ENCODE measurements at regions not wholly inside any gene's neighbourhood (a gene's known extent, or its start where the extent isn't known, plus 50 kb on each side); places are given as distances from the start of the nearest gene placed in this dataset.
"Not testable (repeated sequence)": the region's sequence is repeated elsewhere in the genome, so short reads cannot be mapped to it uniquely, and the experiment has no call there.

DNA sequence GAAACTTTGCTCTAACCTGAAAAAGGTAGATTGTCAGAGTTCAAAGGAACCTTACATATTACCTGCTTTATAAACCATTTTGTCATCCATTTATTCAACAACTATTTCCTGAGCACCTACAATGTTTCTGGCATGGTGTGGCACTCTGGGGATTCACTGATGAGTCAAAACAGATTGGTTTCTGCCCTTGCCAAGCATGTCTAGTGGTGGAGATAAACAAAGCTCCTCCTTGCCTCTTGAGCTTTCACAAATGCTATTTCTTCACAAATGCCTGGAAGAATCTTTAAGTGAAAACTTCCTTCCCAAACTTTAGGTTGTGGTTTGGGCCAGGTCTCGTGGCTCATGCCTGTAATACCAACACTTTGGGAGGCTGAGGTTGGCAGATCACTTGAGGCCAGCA, 85.1 kb upstream of the RELN start:
- TF ChIP-seq, protein P1, sequence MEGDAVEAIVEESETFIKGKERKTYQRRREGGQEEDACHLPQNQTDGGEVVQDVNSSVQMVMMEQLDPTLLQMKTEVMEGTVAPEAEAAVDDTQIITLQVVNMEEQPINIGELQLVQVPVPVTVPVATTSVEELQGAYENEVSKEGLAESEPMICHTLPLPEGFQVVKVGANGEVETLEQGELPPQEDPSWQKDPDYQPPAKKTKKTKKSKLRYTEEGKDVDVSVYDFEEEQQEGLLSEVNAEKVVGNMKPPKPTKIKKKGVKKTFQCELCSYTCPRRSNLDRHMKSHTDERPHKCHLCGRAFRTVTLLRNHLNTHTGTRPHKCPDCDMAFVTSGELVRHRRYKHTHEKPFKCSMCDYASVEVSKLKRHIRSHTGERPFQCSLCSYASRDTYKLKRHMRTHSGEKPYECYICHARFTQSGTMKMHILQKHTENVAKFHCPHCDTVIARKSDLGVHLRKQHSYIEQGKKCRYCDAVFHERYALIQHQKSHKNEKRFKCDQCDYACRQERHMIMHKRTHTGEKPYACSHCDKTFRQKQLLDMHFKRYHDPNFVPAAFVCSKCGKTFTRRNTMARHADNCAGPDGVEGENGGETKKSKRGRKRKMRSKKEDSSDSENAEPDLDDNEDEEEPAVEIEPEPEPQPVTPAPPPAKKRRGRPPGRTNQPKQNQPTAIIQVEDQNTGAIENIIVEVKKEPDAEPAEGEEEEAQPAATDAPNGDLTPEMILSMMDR (conservative IDR thresholded peaks at IDR 0.05; ENCODE audit: low read depth, low read length), result no peak
- no peak overlapping the region for H3K4me3 ChIP-seq (ENCODE audit: low read depth, low read length)
- DNase-seq (ENCODE audit: low read depth), result no peak

DNA sequence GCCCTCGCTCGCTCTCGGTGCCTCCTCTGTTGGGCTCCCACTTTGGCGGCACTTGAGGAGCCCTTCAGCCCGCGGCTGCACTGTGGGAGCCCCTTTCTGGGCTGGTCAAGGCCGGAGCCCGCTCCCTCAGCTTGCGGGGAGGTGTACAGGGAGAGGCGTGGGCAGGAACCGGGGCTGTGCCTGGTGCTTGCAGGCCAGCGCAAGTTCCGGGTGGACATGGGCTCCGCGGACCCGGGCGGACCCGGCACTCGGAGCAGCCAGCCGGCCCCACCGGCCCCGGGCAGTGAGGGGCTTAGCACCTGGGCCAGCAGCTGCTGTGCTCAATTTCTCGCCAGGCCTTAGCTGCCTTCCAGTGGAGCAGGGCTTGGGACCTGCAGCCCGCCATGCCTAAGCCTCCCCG, 82.2 kb upstream of the RELN start:
- not testable (repeated sequence) for DNase-seq (ENCODE audit: low read depth); H3K4me3 ChIP-seq (ENCODE audit: low read depth, low read length)

DNA sequence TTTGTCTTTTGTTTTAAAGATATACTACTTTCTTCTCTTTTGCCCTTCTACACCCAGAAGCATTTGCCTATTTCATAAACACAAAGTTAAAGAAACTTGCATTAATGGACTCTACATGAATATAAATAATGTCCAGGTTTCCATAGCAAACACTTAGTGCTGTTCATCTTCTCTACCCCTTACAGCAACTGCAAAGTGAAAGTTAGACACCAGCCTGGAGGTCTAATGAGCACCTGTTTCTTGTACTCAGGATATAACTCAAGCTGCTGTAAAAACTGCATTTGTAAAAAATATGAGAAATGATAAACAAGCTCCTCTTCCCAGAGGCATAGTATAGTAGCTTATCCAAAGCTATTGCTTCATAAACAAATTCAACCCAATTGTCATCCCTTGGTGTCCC, 76.0 kb upstream of the RELN start:
- DNase-seq (ENCODE audit: low read depth), result no peak
- no peak overlapping the region for H3K4me3 ChIP-seq (ENCODE audit: low read depth, low read length)
- TF ChIP-seq, protein P1 (conservative IDR thresholded peaks at IDR 0.05; ENCODE audit: low read depth, low read length), result no peak

DNA sequence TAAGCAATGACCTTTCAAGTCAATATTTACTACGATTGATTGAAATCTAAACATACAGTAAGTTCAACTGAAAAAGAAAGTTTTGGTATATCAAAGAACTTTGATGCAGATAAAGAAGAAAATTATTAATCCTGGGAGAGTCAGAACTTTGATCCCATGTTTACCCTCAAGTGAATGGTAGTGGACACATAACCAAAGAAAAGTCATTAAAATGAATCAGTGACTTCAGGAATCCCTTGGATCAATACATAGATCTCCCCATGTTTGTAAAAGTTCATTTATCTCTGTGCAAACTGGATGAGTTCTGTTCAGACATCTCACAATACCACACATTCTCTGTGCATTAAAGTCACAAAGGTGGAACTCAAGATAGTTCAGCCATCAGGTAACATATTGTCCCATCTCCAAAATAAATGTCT, 75.5 kb upstream of the RELN start:
- TF ChIP-seq, protein P1 (conservative IDR thresholded peaks at IDR 0.05; ENCODE audit: low read depth, low read length), result no peak
- DNase-seq (ENCODE audit: low read depth), result no peak
- no peak overlapping the region for H3K4me3 ChIP-seq (ENCODE audit: low read depth, low read length)

DNA sequence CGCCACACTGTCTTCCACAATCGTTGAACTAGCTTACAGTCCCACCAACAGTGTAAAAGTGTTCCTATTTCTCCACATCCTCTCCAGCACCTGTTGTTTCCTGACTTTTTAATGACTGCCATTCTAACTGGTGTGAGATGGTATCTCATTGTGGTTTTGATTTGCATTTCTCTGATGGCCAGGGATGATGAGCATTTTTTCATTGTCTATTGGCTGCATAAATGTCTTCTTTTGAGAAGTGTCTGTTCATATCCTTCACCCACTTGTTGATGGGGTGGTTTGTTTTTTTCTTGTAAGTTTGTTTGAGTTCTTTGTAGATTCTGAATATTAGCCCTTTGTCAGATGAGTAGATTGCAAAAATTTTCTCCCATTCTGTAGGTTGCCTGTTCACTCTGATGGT, 74.3 kb upstream of the RELN start:
- not testable (repeated sequence) for H3K4me3 ChIP-seq (ENCODE audit: low read depth, low read length)

DNA sequence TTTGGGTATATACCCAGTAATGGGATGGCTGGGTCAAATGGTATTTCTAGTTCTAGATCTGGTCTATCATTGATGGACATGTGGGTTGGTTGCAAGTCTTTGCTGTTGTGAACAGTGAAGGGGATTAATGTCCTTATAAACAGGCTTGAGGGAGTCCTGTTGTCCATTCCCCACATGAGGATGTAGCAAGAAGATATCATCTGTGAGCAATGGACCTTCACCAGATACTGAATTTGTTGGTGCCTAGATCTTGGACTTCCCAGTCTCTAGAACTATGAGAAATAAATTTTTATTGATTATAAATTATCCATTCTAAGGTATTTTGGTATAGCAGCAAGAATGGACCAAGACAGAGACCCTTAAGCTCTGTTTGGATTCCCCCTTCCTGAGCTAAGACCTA, 72.2 kb upstream of the RELN start:
- no peak overlapping the region for H3K4me3 ChIP-seq (ENCODE audit: low read depth, low read length)
- TF ChIP-seq, protein P1 (conservative IDR thresholded peaks at IDR 0.05; ENCODE audit: low read depth, low read length), result no peak

More for the DNA sequence above, 74.3 kb upstream of the RELN start:
- DNase-seq (ENCODE audit: low read depth), result not testable (repeated sequence)

DNA sequence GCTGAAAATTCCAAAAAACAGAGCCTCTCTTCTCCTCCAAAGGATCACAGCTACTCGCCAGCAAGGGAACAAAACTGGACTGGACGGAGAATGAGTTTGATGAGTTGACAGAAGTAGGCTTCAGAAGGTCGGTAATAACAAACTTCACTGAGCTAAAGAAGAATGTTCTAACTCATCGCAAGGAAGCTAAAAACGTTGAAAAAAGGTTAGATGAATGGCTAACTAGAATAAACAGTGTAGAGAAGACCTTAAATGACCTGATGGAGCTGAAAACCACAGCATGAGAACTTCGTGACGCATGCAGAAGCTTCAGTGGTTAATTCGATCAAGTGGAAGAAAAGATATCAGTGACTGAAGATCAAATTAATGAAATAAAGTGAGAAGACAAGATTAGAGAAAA, 70.4 kb upstream of the RELN start:
- H3K4me3 ChIP-seq (ENCODE audit: low read depth, low read length), result not testable (repeated sequence)
- peak; percentile 9 for DNase-seq (ENCODE audit: low read depth)

More for the DNA sequence above, 72.2 kb upstream of the RELN start:
- no peak for DNase-seq (ENCODE audit: low read depth)

DNA sequence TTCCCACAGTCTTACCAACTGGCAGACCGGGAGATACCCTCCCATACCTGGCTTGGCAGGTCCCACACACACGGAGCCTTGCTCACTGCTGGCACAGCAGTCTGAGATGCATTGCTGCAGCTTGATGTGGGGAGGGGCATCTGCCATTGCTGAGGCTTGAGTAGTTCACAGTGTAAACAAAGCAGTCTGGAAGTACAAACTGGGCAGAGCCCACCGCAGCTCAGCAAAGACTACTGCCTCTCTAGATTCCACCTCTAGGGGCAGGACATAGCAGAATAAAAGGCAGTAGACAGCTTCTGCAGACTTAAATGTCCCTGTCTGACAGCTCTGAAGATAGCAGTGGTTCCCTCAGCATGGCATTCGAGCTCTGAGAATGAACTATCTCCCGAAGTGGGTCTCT, 69.6 kb upstream of the RELN start:
- DNase-seq (ENCODE audit: low read depth), result no peak
- TF ChIP-seq, protein P1 (conservative IDR thresholded peaks at IDR 0.05; ENCODE audit: low read depth, low read length), result no peak
- H3K4me3 ChIP-seq (ENCODE audit: low read depth, low read length), result no peak overlapping the region

DNA sequence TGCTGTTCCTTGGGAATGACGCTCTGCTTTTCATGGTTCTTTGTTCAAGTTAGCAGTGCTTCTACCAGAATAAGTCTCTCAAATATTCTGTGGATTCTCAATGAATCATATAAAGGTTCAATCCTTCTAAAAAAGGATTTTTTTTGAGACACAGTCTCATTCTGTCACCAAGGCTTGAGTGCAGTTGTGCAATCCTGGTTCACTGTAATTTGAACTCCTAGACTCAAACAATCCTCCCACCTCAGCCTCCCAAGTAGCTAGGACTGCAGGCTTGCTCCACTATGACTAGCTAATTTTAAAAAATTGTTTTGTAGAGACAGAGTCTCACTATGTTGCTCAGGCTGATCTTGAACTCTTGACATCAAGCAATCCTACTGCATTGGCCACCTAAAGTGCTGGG, 64.9 kb upstream of the RELN start:
- no peak for DNase-seq (ENCODE audit: low read depth)
- no peak overlapping the region for H3K4me3 ChIP-seq (ENCODE audit: low read depth, low read length)
- TF ChIP-seq, protein P1 (conservative IDR thresholded peaks at IDR 0.05; ENCODE audit: low read depth, low read length), result no peak

All from epithelial cell of proximal tubule (primary cell).